A204.1 (cell line): ENCODE measurements at regions not wholly inside any gene's neighbourhood (a gene's known extent, or its start where the extent isn't known, plus 50 kb on each side); places are given as distances from the start of the nearest gene placed in this dataset.

Experiments
- FAIRE-seq: peaks from 2 replicates; lab custom pipeline; 2012; peaks lifted over from hg19 to GRCh38; lab: Jason Lieb, UNC

- no peak for FAIRE-seq
Observed at GRCh38 chr2:235303499-235304291, 190.1 kb upstream of the AGAP1 start.

- FAIRE-seq = no peak
Observed at GRCh38 chr2:235305678-235306077, 188.2 kb upstream of the AGAP1 start.

- FAIRE-seq = no peak
Observed at GRCh38 chr2:235311044-235311443, 182.8 kb upstream of the AGAP1 start.

GRCh38 chr2:235312571-235312970 is 181.3 kb upstream of the AGAP1 start:
- no peak for FAIRE-seq

- FAIRE-seq = no peak
Observed at GRCh38 chr2:235314371-235314930, 179.4 kb upstream of the AGAP1 start.

- FAIRE-seq = no peak
Observed at GRCh38 chr2:235319095-235319494, 174.7 kb upstream of the AGAP1 start.

GRCh38 chr2:235320326-235320725 is 173.5 kb upstream of the AGAP1 start:
- FAIRE-seq = no peak

- FAIRE-seq = no peak
Observed at GRCh38 chr2:235324324-235324723, 169.5 kb upstream of the AGAP1 start.

GRCh38 chr2:235325151-235325550 is 168.7 kb upstream of the AGAP1 start:
- no peak for FAIRE-seq

GRCh38 chr2:235328991-235329390 is 164.9 kb upstream of the AGAP1 start:
- no peak for FAIRE-seq

- no peak for FAIRE-seq
Observed at GRCh38 chr2:235330775-235331451, 162.9 kb upstream of the AGAP1 start.

GRCh38 chr2:235332240-235332890 is 161.5 kb upstream of the AGAP1 start:
- FAIRE-seq = no peak

- FAIRE-seq = no peak
Observed at GRCh38 chr2:235333076-235333475, 160.8 kb upstream of the AGAP1 start.

GRCh38 chr2:235334179-235334578 is 159.7 kb upstream of the AGAP1 start:
- FAIRE-seq = no peak

- FAIRE-seq = no peak
Observed at GRCh38 chr2:235343156-235343774, 150.6 kb upstream of the AGAP1 start.

- no peak for FAIRE-seq
Observed at GRCh38 chr2:235343869-235344268, 150.0 kb upstream of the AGAP1 start.

- no peak for FAIRE-seq
Observed at GRCh38 chr2:235345745-235346144, 148.1 kb upstream of the AGAP1 start.

- no peak for FAIRE-seq
Observed at GRCh38 chr2:235347691-235348090, 146.2 kb upstream of the AGAP1 start.

GRCh38 chr2:235348329-235348728 is 145.5 kb upstream of the AGAP1 start:
- no peak for FAIRE-seq

GRCh38 chr2:235350234-235350633 is 143.6 kb upstream of the AGAP1 start:
- no peak for FAIRE-seq

- FAIRE-seq = no peak
Observed at GRCh38 chr2:235352541-235352940, 141.3 kb upstream of the AGAP1 start.

GRCh38 chr2:235357881-235358280 is 136.0 kb upstream of the AGAP1 start:
- FAIRE-seq = no peak
